Endodermal cell (in vitro differentiated cells): ENCODE measurements at regions not wholly inside any gene's neighbourhood (a gene's known extent, or its start where the extent isn't known, plus 50 kb on each side); places are given as distances from the start of the nearest gene placed in this dataset.

ENCODE experiments used
- DNase-seq: peaks from one replicate; pipeline ENCODE4 v3.0.0-alpha.2; 2017
- H3K27ac ChIP-seq: 2 replicates; pipeline ENCODE4 v1.5.1; 2013; ENCODE audit warnings: mild to moderate bottlenecking, low read depth, low read length, moderate library complexity
- H3K27me3 ChIP-seq: 2 replicates; pipeline ENCODE4 v1.6.1; 2013; ENCODE audit warnings: mild to moderate bottlenecking, low read length, moderate library complexity; ENCODE audit not compliant: insufficient read depth, control insufficient read depth, poor library complexity, severe bottlenecking
- H3K36me3 ChIP-seq: 2 replicates; pipeline ENCODE4 v1.7.0; 2013; ENCODE audit warnings: mild to moderate bottlenecking, low read length, moderate library complexity; ENCODE audit not compliant: control insufficient read depth, insufficient read depth
- H3K4me1 ChIP-seq: one replicate; pipeline ENCODE4 v1.7.0; 2013; ENCODE audit warnings: low read length; ENCODE audit not compliant: control insufficient read depth, insufficient read depth
- H3K4me3 ChIP-seq: 2 replicates; pipeline ENCODE4 v1.5.1; 2013; ENCODE audit warnings: mild to moderate bottlenecking, low read length, moderate library complexity
- H3K9ac ChIP-seq: 2 replicates; pipeline ENCODE4 v1.6.1; 2013; ENCODE audit warnings: mild to moderate bottlenecking, low read length, moderate library complexity; ENCODE audit not compliant: poor library complexity, severe bottlenecking; ENCODE audit errors: extremely low read depth
- H3K9me3 ChIP-seq: 2 replicates; pipeline ENCODE4 v1.6.1; 2013; ENCODE audit warnings: mild to moderate bottlenecking, low read length, moderate library complexity; ENCODE audit not compliant: control insufficient read depth
- H3K27ac Mint-ChIP-seq: 2 replicates; pipeline ENCODE4 v1.8.0; 2020; ENCODE audit warnings: mixed read lengths
- H3K27me3 Mint-ChIP-seq: 2 replicates; pipeline ENCODE4 v1.8.0; 2021; ENCODE audit warnings: mild to moderate bottlenecking, mixed read lengths; ENCODE audit not compliant: insufficient read depth
- H3K36me3 Mint-ChIP-seq: 2 replicates; pipeline ENCODE4 v1.8.0; 2020; ENCODE audit warnings: low read depth, mixed read lengths
- H3K4me1 Mint-ChIP-seq: 2 replicates; pipeline ENCODE4 v1.8.0; 2020; ENCODE audit warnings: mixed read lengths
- H3K4me3 Mint-ChIP-seq: 2 replicates; pipeline ENCODE4 v1.8.0; 2020; ENCODE audit warnings: mild to moderate bottlenecking, moderate library complexity, mixed read lengths
- H3K9me3 Mint-ChIP-seq: 2 replicates; pipeline ENCODE4 v1.8.0; 2020; ENCODE audit warnings: mild to moderate bottlenecking, mixed read lengths
- WGBS, 2 experiments: methylation state at CpG; one replicate each; pipeline versions ENCODE4 v1.1.5 to v1.1.7; 2013; ENCODE audit warnings: missing lambda C conversion rate in 2 of 2, mixed read lengths in 1 of 2; ENCODE audit not compliant: insufficient coverage in 1 of 2, insufficient read length in 1 of 2; 5-methylcytosine and 5-hydroxymethylcytosine counted together
- TF ChIP-seq, protein P1 (sequence below): fragments of 200-600 bp; sonication (generic); conservative IDR thresholded peaks from 2 replicates; pipeline ENCODE4 v1.5.0; 2021; ENCODE audit warnings: antibody characterized with exemption, mild to moderate bottlenecking

GRCh38 chr22:48262596-48263430 lies 1500.4 kb downstream of the TBC1D22A start:
- no peaks in the 10 kb centered on the region for H3K9me3 ChIP-seq
- Mint-ChIP-seq H3K9me3 (no peaks in the 10 kb centered on the region), H3K4me3 (no peak overlapping the region), H3K4me1 (no peaks in the 10 kb centered on the region), H3K27ac (no peak overlapping the region), H3K27me3 (peaks cover 10% of the 10 kb centered on the region), H3K36me3 (no peaks in the 10 kb centered on the region)
- 87 to 100% methylated on average over 4 to 10 of the region's 10 CpGs for WGBS, 2 experiments
- H3K36me3 ChIP-seq, result no peaks in the 10 kb centered on the region
- H3K27me3 ChIP-seq, result no peaks in the 10 kb centered on the region
- no peaks in the 10 kb centered on the region for H3K4me1 ChIP-seq
- H3K27ac ChIP-seq, result no peak overlapping the region
- peak; percentile 29 for DNase-seq
- H3K9ac ChIP-seq, result no peak overlapping the region
- no peak overlapping the region for H3K4me3 ChIP-seq
- TF ChIP-seq, protein P1, sequence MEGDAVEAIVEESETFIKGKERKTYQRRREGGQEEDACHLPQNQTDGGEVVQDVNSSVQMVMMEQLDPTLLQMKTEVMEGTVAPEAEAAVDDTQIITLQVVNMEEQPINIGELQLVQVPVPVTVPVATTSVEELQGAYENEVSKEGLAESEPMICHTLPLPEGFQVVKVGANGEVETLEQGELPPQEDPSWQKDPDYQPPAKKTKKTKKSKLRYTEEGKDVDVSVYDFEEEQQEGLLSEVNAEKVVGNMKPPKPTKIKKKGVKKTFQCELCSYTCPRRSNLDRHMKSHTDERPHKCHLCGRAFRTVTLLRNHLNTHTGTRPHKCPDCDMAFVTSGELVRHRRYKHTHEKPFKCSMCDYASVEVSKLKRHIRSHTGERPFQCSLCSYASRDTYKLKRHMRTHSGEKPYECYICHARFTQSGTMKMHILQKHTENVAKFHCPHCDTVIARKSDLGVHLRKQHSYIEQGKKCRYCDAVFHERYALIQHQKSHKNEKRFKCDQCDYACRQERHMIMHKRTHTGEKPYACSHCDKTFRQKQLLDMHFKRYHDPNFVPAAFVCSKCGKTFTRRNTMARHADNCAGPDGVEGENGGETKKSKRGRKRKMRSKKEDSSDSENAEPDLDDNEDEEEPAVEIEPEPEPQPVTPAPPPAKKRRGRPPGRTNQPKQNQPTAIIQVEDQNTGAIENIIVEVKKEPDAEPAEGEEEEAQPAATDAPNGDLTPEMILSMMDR, result no peak

DNA sequence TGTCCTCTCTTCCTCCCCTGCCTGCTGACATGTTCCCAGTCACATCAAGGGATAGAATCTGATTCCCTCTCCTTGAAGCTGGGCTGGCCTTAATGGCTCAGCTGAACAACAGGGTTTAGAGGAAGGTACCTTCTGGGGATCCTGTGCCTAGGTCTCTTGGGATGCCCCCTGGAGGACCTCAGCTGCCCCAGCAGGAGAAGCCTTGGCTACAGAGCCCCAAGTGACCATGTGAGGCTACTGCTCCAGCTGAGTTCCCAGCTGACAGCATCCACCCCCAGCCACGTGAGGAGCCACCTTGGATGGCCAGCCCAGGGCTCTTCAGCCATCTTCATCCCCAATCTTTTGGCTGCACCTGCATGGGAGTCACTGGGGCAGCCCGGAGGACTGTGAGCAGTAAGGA lies 1499.3 kb downstream of the TBC1D22A start:
- Histone ChIP-seq H3K27ac (no peak overlapping the region), H3K36me3 (no peaks in the 10 kb centered on the region), H3K27me3 (no peaks in the 10 kb centered on the region), H3K9ac (no peak overlapping the region), H3K9me3 (no peaks in the 10 kb centered on the region), H3K4me3 (no peak overlapping the region), H3K4me1 (no peaks in the 10 kb centered on the region)
- Mint-ChIP-seq H3K27me3 (peaks cover 4% of the 10 kb centered on the region), H3K4me1 (no peaks in the 10 kb centered on the region), H3K4me3 (no peak overlapping the region), H3K27ac (no peak overlapping the region), H3K9me3 (no peaks in the 10 kb centered on the region), H3K36me3 (no peaks in the 10 kb centered on the region)
- peak; percentile 44 for DNase-seq
- WGBS, 2 experiments, result 98 to 100% methylated on average over 2 of the region's 2 CpGs
- TF ChIP-seq, protein P1, result peak; percentile 70

GRCh38 chr22:48261048-48261621 lies 1498.7 kb downstream of the TBC1D22A start:
- Histone ChIP-seq H3K36me3 (no peaks in the 10 kb centered on the region), H3K9me3 (no peaks in the 10 kb centered on the region), H3K4me1 (no peaks in the 10 kb centered on the region), H3K9ac (no peak overlapping the region), H3K4me3 (no peak overlapping the region), H3K27ac (no peak overlapping the region), H3K27me3 (no peaks in the 10 kb centered on the region)
- Mint-ChIP-seq H3K27ac (no peak overlapping the region), H3K4me3 (no peak overlapping the region), H3K36me3 (no peaks in the 10 kb centered on the region), H3K9me3 (no peaks in the 10 kb centered on the region), H3K27me3 (peaks cover 5% of the 10 kb centered on the region), H3K4me1 (no peaks in the 10 kb centered on the region)
- WGBS, 2 experiments, result 93 to 96% methylated on average over 12 of the region's 12 CpGs
- DNase-seq, result no peak
- TF ChIP-seq, protein P1, result no peak
